ENCODE measurements at regions not wholly inside any gene's neighbourhood (a gene's known extent, or its start where the extent isn't known, plus 50 kb on each side); places are given as distances from the start of the nearest gene placed in this dataset.
"Not testable (repeated sequence)": the region's sequence is repeated elsewhere in the genome, so short reads cannot be mapped to it uniquely, and the experiment has no call there.

DNA sequence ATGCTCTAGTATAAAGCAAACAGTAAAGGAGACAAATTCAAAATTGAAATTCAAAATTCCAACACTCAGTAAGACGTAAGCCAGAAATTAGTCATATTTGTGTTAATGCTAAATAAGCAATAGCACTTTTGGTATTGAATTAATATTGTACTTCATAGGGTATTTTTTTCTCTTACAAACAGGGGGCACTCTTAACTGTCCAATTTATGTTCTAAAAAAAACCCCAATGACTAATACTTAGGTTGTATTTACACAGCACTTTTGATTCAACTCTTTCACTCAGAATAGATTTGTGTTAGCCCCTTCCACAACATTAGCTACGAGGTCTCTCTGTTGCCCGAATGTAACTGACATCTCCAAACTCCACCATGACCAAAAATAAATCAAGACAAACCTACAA, 284.9 kb upstream of the COBL start:
- ChIA-PET POLR2A (no interaction called here), CTCF (no interaction called here)
- whole genome bisulfite sequencing (ENCODE audit: insufficient coverage), result 87% methylated on average over 2 of the region's 3 CpGs

DNA sequence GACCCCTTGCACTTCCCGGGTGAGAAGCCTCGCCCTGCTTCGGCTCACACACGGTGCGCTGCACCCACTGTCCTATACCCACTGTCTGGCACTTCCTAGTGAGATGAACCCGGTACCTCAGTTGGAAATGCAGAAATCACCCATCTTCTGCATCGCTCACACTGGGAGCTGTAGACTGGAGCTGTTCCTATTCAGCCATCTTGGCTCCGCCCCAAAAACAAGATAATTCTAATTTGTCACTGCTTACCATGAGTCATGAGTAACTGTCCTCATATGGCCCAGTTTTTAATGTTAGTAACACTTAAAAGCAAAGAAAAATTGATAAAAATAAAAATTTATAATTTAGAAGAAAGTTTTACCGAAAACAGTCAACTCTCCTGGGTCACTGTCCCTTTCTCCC, 283.3 kb upstream of the COBL start:
- H3K27ac ChIP-seq (ENCODE audit: insufficient read depth in 1 of 2, low read depth in 1 of 2, low read length in 2 of 2, poor library complexity in 1 of 2, severe bottlenecking in 2 of 2); H3K4me1 ChIP-seq (ENCODE audit: control extremely low read depth in 1 of 4, control insufficient read depth in 4 of 4, insufficient read depth in 4 of 4, low read length in 3 of 4); DNase-seq; H3K4me3 ChIP-seq (ENCODE audit: control insufficient read depth in 1 of 7, extremely low read depth in 1 of 7, insufficient read depth in 4 of 7, low read depth in 2 of 7, low read length in 6 of 7); POLR2A ChIA-PET; H3K27me3 ChIP-seq (replicated peaks in 2 of 5; ENCODE audit: control insufficient read depth in 4 of 5, insufficient read depth in 5 of 5, low read length in 4 of 5); CTCF ChIA-PET; H3K9me3 ChIP-seq (ENCODE audit: control extremely low read depth in 1 of 5, control insufficient read depth in 4 of 5, insufficient read depth in 2 of 5, low read depth in 1 of 5, low read length in 4 of 5); H3K36me3 ChIP-seq (ENCODE audit: control insufficient read depth in 4 of 4, insufficient read depth in 4 of 4, low read length in 3 of 4): not testable (repeated sequence)
- 100% methylated on average over 2 of the region's 9 CpGs for WGBS (ENCODE audit: insufficient coverage)

More for the DNA sequence above, 284.9 kb upstream of the COBL start:
- no peak for DNase-seq
- Histone ChIP-seq H3K4me1 (ENCODE audit: control extremely low read depth in 1 of 4, control insufficient read depth in 4 of 4, insufficient read depth in 4 of 4, low read length in 3 of 4) (no peaks in the 10 kb centered on the region), H3K4me3 (ENCODE audit: control insufficient read depth in 1 of 7, extremely low read depth in 1 of 7, insufficient read depth in 4 of 7, low read depth in 2 of 7, low read length in 6 of 7) (no peak overlapping the region), H3K27me3 (replicated peaks in 2 of 5; ENCODE audit: control insufficient read depth in 4 of 5, insufficient read depth in 5 of 5, low read length in 4 of 5) (no peaks in the 10 kb centered on the region), H3K27ac (ENCODE audit: insufficient read depth in 1 of 2, low read depth in 1 of 2, low read length in 2 of 2, poor library complexity in 1 of 2, severe bottlenecking in 2 of 2) (no peak overlapping the region), H3K36me3 (ENCODE audit: control insufficient read depth in 4 of 4, insufficient read depth in 4 of 4, low read length in 3 of 4) (no peaks in the 10 kb centered on the region), H3K9me3 (ENCODE audit: control extremely low read depth in 1 of 5, control insufficient read depth in 4 of 5, insufficient read depth in 2 of 5, low read depth in 1 of 5, low read length in 4 of 5) (no peaks in the 10 kb centered on the region)

DNA sequence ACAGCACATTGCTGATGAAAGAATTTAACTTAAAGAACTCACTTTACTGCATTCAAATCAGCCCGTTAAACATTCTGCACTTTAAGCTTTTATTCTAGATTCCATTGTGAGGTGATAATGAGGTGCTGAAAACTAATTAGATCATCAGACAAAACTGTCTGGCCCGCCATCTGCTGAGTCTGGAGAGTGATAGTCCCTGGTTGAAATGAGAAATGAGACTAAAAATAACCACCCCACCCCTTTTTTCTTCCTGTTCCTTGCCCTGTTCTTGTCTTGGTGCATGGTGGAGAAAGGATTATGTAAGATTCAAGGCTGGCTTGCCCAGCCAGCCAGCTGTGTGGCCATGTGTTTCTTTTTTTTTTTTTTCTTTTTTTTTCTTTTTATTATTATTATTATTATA, 277.0 kb upstream of the COBL start:
- POLR2A ChIA-PET, result no interaction called here
- H3K27me3 ChIP-seq (replicated peaks in 2 of 5; ENCODE audit: control insufficient read depth in 4 of 5, insufficient read depth in 5 of 5, low read length in 4 of 5), result no peaks in the 10 kb centered on the region
- WGBS (ENCODE audit: insufficient coverage), result no CpG with 5 or more reads among the region's 2 CpGs
- CTCF ChIA-PET, result no interaction called here
- H3K4me3 ChIP-seq (ENCODE audit: control insufficient read depth in 1 of 7, extremely low read depth in 1 of 7, insufficient read depth in 4 of 7, low read depth in 2 of 7, low read length in 6 of 7), result no peak overlapping the region
- no peaks in the 10 kb centered on the region for H3K4me1 ChIP-seq (ENCODE audit: control extremely low read depth in 1 of 4, control insufficient read depth in 4 of 4, insufficient read depth in 4 of 4, low read length in 3 of 4)
- no peaks in the 10 kb centered on the region for H3K9me3 ChIP-seq (ENCODE audit: control extremely low read depth in 1 of 5, control insufficient read depth in 4 of 5, insufficient read depth in 2 of 5, low read depth in 1 of 5, low read length in 4 of 5)
- H3K36me3 ChIP-seq (ENCODE audit: control insufficient read depth in 4 of 4, insufficient read depth in 4 of 4, low read length in 3 of 4), result no peaks in the 10 kb centered on the region
- no peak overlapping the region for H3K27ac ChIP-seq (ENCODE audit: insufficient read depth in 1 of 2, low read depth in 1 of 2, low read length in 2 of 2, poor library complexity in 1 of 2, severe bottlenecking in 2 of 2)
- DNase-seq, result no peak

GRCh38 chr7:51592842-51593599, 276.4 kb upstream of the COBL start:
- Histone ChIP-seq H3K9me3 (ENCODE audit: control extremely low read depth in 1 of 5, control insufficient read depth in 4 of 5, insufficient read depth in 2 of 5, low read depth in 1 of 5, low read length in 4 of 5) (no peaks in the 10 kb centered on the region), H3K4me3 (ENCODE audit: control insufficient read depth in 1 of 7, extremely low read depth in 1 of 7, insufficient read depth in 4 of 7, low read depth in 2 of 7, low read length in 6 of 7) (no peak overlapping the region), H3K27ac (ENCODE audit: insufficient read depth in 1 of 2, low read depth in 1 of 2, low read length in 2 of 2, poor library complexity in 1 of 2, severe bottlenecking in 2 of 2) (no peak overlapping the region), H3K4me1 (ENCODE audit: control extremely low read depth in 1 of 4, control insufficient read depth in 4 of 4, insufficient read depth in 4 of 4, low read length in 3 of 4) (no peaks in the 10 kb centered on the region), H3K36me3 (ENCODE audit: control insufficient read depth in 4 of 4, insufficient read depth in 4 of 4, low read length in 3 of 4) (no peaks in the 10 kb centered on the region), H3K27me3 (replicated peaks in 2 of 5; ENCODE audit: control insufficient read depth in 4 of 5, insufficient read depth in 5 of 5, low read length in 4 of 5) (no peaks in the 10 kb centered on the region)
- no peak for DNase-seq
- ChIA-PET POLR2A (no interaction called here), CTCF (no interaction called here)
- WGBS (ENCODE audit: insufficient coverage), result 88% methylated on average over 6 of the region's 10 CpGs

- H3K4me3 ChIP-seq (ENCODE audit: control insufficient read depth in 1 of 7, extremely low read depth in 1 of 7, insufficient read depth in 4 of 7, low read depth in 2 of 7, low read length in 6 of 7), result no peak overlapping the region
- no peaks in the 10 kb centered on the region for H3K36me3 ChIP-seq (ENCODE audit: control insufficient read depth in 4 of 4, insufficient read depth in 4 of 4, low read length in 3 of 4)
- no CpG with 5 or more reads among the region's 2 CpGs for WGBS (ENCODE audit: insufficient coverage)
- no peaks in the 10 kb centered on the region for H3K4me1 ChIP-seq (ENCODE audit: control extremely low read depth in 1 of 4, control insufficient read depth in 4 of 4, insufficient read depth in 4 of 4, low read length in 3 of 4)
- CTCF ChIA-PET, result no interaction called here
- no peaks in the 10 kb centered on the region for H3K27me3 ChIP-seq (replicated peaks in 2 of 5; ENCODE audit: control insufficient read depth in 4 of 5, insufficient read depth in 5 of 5, low read length in 4 of 5)
- no peaks in the 10 kb centered on the region for H3K9me3 ChIP-seq (ENCODE audit: control extremely low read depth in 1 of 5, control insufficient read depth in 4 of 5, insufficient read depth in 2 of 5, low read depth in 1 of 5, low read length in 4 of 5)
- H3K27ac ChIP-seq (ENCODE audit: insufficient read depth in 1 of 2, low read depth in 1 of 2, low read length in 2 of 2, poor library complexity in 1 of 2, severe bottlenecking in 2 of 2), result no peak overlapping the region
- POLR2A ChIA-PET, result no interaction called here
- no peak for DNase-seq
Observed at GRCh38 chr7:51591223-51591622, 274.6 kb upstream of the COBL start.

DNA sequence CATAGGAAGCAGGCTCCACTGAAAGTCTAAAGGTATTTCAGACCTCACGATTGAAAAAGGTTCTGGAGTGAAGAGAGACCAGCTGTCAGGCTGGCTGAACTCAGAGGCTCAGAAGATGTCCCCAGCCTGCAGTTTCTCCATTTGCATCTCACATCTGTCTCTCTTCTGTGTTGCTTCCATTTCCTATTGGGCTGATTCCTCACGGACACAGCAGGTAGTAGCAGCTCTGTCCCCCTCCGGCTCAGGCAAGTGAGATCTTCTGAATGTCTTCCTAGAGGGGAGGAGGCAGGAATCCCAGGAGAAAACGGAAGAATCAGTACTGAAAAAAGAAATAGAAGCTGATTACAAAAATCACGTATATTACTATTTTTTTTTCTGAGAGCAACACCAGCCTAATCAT, 274.1 kb upstream of the COBL start:
- 20% methylated on average over 2 of the region's 5 CpGs for WGBS (ENCODE audit: insufficient coverage)

GRCh38 chr7:51589111-51589510, 272.5 kb upstream of the COBL start:
- Histone ChIP-seq H3K27me3 (replicated peaks in 2 of 5; ENCODE audit: control insufficient read depth in 4 of 5, insufficient read depth in 5 of 5, low read length in 4 of 5) (no peaks in the 10 kb centered on the region), H3K9me3 (ENCODE audit: control extremely low read depth in 1 of 5, control insufficient read depth in 4 of 5, insufficient read depth in 2 of 5, low read depth in 1 of 5, low read length in 4 of 5) (peaks cover 0 to 3% (median 0%) of the 10 kb centered on the region in 5 experiments), H3K4me1 (ENCODE audit: control extremely low read depth in 1 of 4, control insufficient read depth in 4 of 4, insufficient read depth in 4 of 4, low read length in 3 of 4) (no peaks in the 10 kb centered on the region), H3K4me3 (ENCODE audit: control insufficient read depth in 1 of 7, extremely low read depth in 1 of 7, insufficient read depth in 4 of 7, low read depth in 2 of 7, low read length in 6 of 7) (no peak overlapping the region), H3K27ac (ENCODE audit: insufficient read depth in 1 of 2, low read depth in 1 of 2, low read length in 2 of 2, poor library complexity in 1 of 2, severe bottlenecking in 2 of 2) (no peak overlapping the region), H3K36me3 (ENCODE audit: control insufficient read depth in 4 of 4, insufficient read depth in 4 of 4, low read length in 3 of 4) (no peaks in the 10 kb centered on the region)
- ChIA-PET CTCF (no interaction called here), POLR2A (no interaction called here)
- 60% methylated on average over 1 of the region's 2 CpGs for WGBS (ENCODE audit: insufficient coverage)
- no peak for DNase-seq

More for the DNA sequence above, 274.1 kb upstream of the COBL start:
- Histone ChIP-seq H3K4me1 (ENCODE audit: control extremely low read depth in 1 of 4, control insufficient read depth in 4 of 4, insufficient read depth in 4 of 4, low read length in 3 of 4) (no peaks in the 10 kb centered on the region), H3K27me3 (replicated peaks in 2 of 5; ENCODE audit: control insufficient read depth in 4 of 5, insufficient read depth in 5 of 5, low read length in 4 of 5) (no peaks in the 10 kb centered on the region), H3K27ac (ENCODE audit: insufficient read depth in 1 of 2, low read depth in 1 of 2, low read length in 2 of 2, poor library complexity in 1 of 2, severe bottlenecking in 2 of 2) (no peak overlapping the region), H3K36me3 (ENCODE audit: control insufficient read depth in 4 of 4, insufficient read depth in 4 of 4, low read length in 3 of 4) (no peaks in the 10 kb centered on the region), H3K4me3 (ENCODE audit: control insufficient read depth in 1 of 7, extremely low read depth in 1 of 7, insufficient read depth in 4 of 7, low read depth in 2 of 7, low read length in 6 of 7) (no peak overlapping the region), H3K9me3 (ENCODE audit: control extremely low read depth in 1 of 5, control insufficient read depth in 4 of 5, insufficient read depth in 2 of 5, low read depth in 1 of 5, low read length in 4 of 5) (no peaks in the 10 kb centered on the region)
- CTCF ChIA-PET, result no interaction called here
- DNase-seq, result no peak
- POLR2A ChIA-PET, result no interaction called here
